Progenitor cell of endocrine pancreas (in vitro differentiated cells): ENCODE measurements at regions not wholly inside any gene's neighbourhood (a gene's known extent, or its start where the extent isn't known, plus 50 kb on each side); places are given as distances from the start of the nearest gene placed in this dataset.

Experiments used
- DNase-seq: peaks from one replicate; pipeline ENCODE4 v3.0.0; 2021; ENCODE audit warnings: low spot score; ENCODE audit not compliant: unreplicated experiment
- H3K27ac Mint-ChIP-seq: 2 replicates; pipeline ENCODE4 v1.8.0; 2021; ENCODE audit warnings: mild to moderate bottlenecking, moderate library complexity, mixed read lengths
- H3K27me3 Mint-ChIP-seq: 2 replicates; pipeline ENCODE4 v1.8.0; 2021; ENCODE audit warnings: mixed read lengths
- H3K36me3 Mint-ChIP-seq: 2 replicates; pipeline ENCODE4 v1.8.0; 2022; ENCODE audit warnings: mixed read lengths; ENCODE audit not compliant: insufficient read depth
- H3K4me1 Mint-ChIP-seq: 2 replicates; pipeline ENCODE4 v1.8.0; 2021; ENCODE audit warnings: low read depth, mixed read lengths
- H3K4me3 Mint-ChIP-seq: 2 replicates; pipeline ENCODE4 v1.8.0; 2021; ENCODE audit warnings: low read depth, mild to moderate bottlenecking, moderate library complexity, mixed read lengths
- H3K9me3 Mint-ChIP-seq: 2 replicates; pipeline ENCODE4 v1.8.0; 2021; ENCODE audit warnings: low read depth, mixed read lengths
- TF ChIP-seq, protein P1 (sequence below): fragments of 200-600 bp; sonication (generic); IDR thresholded peaks from one replicate; pipeline ENCODE4 v1.5.0; 2021; ENCODE audit warnings: antibody characterized with exemption, mild to moderate bottlenecking; ENCODE audit not compliant: unreplicated experiment

- DNase-seq: no peak
- Mint-ChIP-seq H3K36me3 (no peaks in the 10 kb centered on the region), H3K27ac (no peak overlapping the region), H3K9me3 (peaks cover 13% of the 10 kb centered on the region), H3K4me3 (no peak overlapping the region), H3K4me1 (peaks cover 1% of the 10 kb centered on the region), H3K27me3 (no peaks in the 10 kb centered on the region)
- TF ChIP-seq, protein P1, sequence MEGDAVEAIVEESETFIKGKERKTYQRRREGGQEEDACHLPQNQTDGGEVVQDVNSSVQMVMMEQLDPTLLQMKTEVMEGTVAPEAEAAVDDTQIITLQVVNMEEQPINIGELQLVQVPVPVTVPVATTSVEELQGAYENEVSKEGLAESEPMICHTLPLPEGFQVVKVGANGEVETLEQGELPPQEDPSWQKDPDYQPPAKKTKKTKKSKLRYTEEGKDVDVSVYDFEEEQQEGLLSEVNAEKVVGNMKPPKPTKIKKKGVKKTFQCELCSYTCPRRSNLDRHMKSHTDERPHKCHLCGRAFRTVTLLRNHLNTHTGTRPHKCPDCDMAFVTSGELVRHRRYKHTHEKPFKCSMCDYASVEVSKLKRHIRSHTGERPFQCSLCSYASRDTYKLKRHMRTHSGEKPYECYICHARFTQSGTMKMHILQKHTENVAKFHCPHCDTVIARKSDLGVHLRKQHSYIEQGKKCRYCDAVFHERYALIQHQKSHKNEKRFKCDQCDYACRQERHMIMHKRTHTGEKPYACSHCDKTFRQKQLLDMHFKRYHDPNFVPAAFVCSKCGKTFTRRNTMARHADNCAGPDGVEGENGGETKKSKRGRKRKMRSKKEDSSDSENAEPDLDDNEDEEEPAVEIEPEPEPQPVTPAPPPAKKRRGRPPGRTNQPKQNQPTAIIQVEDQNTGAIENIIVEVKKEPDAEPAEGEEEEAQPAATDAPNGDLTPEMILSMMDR: no peak
Observed at GRCh38 chr16:79687249-79688130, 87.0 kb upstream of the MAF start.

DNA sequence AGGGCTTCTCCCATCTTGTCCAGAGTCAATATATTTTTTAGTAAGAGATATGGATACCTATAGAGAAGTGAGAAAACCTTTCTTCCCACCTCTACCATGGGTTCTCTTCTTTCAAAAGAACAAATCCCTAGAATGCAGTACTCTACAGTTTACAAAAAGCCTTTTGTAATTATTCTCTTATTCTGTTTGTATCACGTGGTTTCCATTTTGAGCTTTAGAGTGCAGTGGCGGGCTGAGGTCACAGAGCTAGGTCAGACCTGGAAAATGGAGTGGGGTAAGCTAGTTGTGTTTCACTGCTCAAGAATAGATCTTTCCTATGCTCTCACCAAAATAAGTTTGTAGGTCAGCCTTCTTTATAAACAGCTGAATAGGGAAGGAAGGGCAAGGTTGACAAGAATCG, 85.3 kb upstream of the MAF start:
- no peaks in the 10 kb centered on the region for H3K27me3 Mint-ChIP-seq

DNA sequence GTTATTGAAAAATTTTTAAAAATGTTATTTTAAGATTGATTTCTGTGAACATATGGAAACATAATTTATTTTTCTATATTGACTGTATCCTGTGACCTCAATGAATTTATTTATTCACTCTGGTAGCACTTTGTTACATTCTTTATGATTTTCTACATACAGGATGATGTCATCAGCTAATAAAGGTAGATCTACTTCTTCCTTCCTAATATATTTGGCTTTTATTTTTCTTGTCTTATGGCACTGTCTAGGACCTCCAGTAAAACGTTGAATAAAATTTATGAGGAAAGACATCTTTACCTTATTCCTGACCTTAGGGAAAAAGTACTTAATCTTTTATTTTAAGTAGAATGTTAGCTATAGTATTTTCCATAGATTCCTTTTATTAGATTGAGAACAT, 78.8 kb upstream of the MAF start:
- Mint-ChIP-seq H3K27me3 (no peaks in the 10 kb centered on the region), H3K4me1 (no peaks in the 10 kb centered on the region), H3K27ac (no peak overlapping the region), H3K9me3 (no peaks in the 10 kb centered on the region), H3K36me3 (no peaks in the 10 kb centered on the region), H3K4me3 (no peak overlapping the region)
- no peak for DNase-seq
- TF ChIP-seq, protein P1: no peak

More for the DNA sequence above, 85.3 kb upstream of the MAF start:
- no peak overlapping the region for H3K4me3 Mint-ChIP-seq
- peaks cover 13% of the 10 kb centered on the region for H3K9me3 Mint-ChIP-seq
- TF ChIP-seq, protein P1: no peak
- H3K27ac Mint-ChIP-seq: no peak overlapping the region
- no peaks in the 10 kb centered on the region for H3K36me3 Mint-ChIP-seq
- DNase-seq: no peak
- H3K4me1 Mint-ChIP-seq: no peaks in the 10 kb centered on the region

DNA sequence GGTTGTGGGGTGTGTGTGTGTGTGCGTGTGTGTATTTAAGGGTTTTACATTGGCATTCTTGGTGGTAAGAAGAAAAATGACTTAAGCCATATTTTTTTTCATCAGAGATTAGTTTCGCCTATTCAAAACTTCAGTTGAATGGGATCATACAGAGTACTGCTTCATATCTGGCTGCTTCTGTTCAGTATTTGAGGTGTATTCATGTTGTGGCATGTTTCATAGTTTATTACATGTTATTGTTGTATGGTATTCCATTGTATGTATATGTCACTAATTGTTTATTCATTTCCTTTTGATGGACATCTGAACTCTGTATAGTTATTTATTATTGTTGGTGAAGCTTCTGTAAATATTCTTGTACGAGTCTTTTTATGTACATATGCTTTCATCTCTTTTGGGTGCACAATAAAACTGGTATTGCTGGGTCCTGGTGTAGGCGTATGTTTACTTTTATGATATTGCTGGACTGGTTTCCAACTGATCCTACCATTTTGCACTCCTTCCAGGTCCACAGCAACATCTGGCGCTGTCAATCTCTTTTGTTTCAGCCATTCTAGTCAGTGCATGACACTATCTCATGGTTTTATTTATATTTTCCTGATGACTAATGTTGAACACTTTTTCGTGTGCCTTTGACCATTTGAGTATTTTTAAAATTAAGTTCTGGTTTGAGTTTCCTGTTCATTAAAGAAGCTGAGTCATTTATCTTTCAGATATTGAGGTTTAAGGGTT, 77.4 kb upstream of the MAF start:
- H3K36me3 Mint-ChIP-seq: no peaks in the 10 kb centered on the region
- H3K27me3 Mint-ChIP-seq: no peaks in the 10 kb centered on the region
- DNase-seq: no peak
- TF ChIP-seq, protein P1: no peak
- no peak overlapping the region for H3K27ac Mint-ChIP-seq
- H3K4me1 Mint-ChIP-seq: no peaks in the 10 kb centered on the region
- no peaks in the 10 kb centered on the region for H3K9me3 Mint-ChIP-seq
- no peak overlapping the region for H3K4me3 Mint-ChIP-seq

- Mint-ChIP-seq H3K4me3 (no peak overlapping the region), H3K4me1 (no peaks in the 10 kb centered on the region), H3K27me3 (no peaks in the 10 kb centered on the region), H3K27ac (no peak overlapping the region), H3K36me3 (no peaks in the 10 kb centered on the region), H3K9me3 (peaks cover 12% of the 10 kb centered on the region)
- DNase-seq: no peak
- TF ChIP-seq, protein P1: no peak
Observed at GRCh38 chr16:79673635-79674034, 73.1 kb upstream of the MAF start.
